ENCODE measurements at regions not wholly inside any gene's neighbourhood (a gene's known extent, or its start where the extent isn't known, plus 50 kb on each side); places are given as distances from the start of the nearest gene placed in this dataset.

- no peak for DNase-seq (ENCODE audit: low read depth, low spot score)
Measured at GRCh38 chr10:31268444-31269303, 50.3 kb upstream of the ZEB1 start.
